Erythroblast (primary cell): ENCODE measurements at regions not wholly inside any gene's neighbourhood (a gene's known extent, or its start where the extent isn't known, plus 50 kb on each side); places are given as distances from the start of the nearest gene placed in this dataset.
A peak's percentile ranks its signal among the peaks of the same experiment; 100 is the strongest.
"Not testable (repeated sequence)": the region's sequence is repeated elsewhere in the genome, so short reads cannot be mapped to it uniquely, and the experiment has no call there.

ENCODE experiments used
- DNase-seq, 2 experiments: peaks; one replicate each; lab custom pipeline; 2025; lab: John Stamatoyannopoulos, UW
- GATA1 ChIP-seq: IDR thresholded peaks from 2 replicates; pipeline ENCODE4 v1.6.1; 2011; ENCODE audit warnings: low read depth, mild to moderate bottlenecking, control low read depth, low read length, moderate library complexity
- POLR2A ChIP-seq: IDR thresholded peaks from 2 replicates; pipeline ENCODE4 v1.6.1; 2011; ENCODE audit warnings: mild to moderate bottlenecking, low read length

DNA sequence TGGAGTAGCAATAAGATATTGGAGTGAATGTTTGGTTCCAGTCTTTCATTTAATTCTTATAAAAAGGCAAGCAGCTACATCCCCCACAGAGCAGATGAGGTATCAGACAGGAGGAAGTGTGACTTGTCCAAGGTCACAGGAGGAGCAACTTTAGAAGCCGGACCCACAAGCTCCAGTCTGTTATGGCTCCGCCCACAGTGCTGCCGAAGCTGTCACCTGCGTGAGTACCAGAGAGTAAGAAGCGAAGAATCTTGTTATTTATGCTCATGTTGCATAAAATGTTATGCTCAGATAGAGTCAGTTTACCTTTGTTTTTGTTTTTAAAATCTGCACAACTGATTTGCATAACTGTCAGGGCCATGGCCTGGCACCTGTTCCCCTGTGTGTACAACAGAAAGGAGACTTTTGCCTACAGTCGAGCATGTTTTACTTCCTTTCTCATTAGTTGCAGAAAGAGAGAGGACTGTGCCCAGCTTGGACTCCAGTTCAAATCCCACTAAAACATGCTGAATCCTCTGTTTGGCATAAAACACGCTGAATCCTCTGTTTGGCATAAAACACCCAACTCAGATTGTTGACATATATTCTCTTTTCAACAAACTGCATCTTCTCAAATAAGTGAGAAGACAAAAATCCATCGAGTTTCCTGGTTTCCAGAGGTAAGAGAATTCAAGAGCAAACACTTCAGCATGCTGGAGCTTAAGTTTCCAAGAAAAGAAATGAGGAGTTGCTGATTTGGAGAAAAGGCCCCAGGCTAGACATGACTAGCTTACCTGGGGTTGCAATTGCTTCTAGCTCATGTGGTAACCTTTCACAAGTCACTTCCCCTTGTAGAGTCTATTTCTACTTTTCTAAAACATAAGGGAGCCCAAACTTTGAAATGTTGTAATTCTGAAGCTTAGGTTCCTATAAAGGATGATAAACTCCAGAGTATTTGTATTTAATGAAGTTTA lies 409.8 kb upstream of the ZMIZ1 start:
- DNase-seq, result no peak
- TF ChIP-seq GATA1, result no peak
- TF ChIP-seq POLR2A, result no peak

DNA sequence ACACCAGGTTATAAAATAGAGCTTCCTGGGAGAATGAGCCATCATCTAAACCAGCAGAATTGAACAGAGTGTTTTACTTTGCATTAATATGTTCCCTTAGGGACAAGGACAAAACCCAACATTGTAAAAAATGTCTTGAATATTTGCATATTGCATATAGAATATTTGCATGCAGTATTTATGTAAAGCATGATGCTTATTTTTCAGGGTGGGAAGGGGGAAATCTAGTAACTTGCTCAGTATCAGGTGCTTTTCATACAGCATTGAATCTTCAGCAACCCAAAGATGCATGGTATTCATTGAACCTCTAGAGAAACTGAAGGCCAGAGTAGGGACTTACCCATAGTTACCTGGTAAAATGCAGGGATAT lies 409.2 kb upstream of the ZMIZ1 start:
- no peak for DNase-seq
- TF ChIP-seq GATA1 (no peak), POLR2A (no peak)

DNA sequence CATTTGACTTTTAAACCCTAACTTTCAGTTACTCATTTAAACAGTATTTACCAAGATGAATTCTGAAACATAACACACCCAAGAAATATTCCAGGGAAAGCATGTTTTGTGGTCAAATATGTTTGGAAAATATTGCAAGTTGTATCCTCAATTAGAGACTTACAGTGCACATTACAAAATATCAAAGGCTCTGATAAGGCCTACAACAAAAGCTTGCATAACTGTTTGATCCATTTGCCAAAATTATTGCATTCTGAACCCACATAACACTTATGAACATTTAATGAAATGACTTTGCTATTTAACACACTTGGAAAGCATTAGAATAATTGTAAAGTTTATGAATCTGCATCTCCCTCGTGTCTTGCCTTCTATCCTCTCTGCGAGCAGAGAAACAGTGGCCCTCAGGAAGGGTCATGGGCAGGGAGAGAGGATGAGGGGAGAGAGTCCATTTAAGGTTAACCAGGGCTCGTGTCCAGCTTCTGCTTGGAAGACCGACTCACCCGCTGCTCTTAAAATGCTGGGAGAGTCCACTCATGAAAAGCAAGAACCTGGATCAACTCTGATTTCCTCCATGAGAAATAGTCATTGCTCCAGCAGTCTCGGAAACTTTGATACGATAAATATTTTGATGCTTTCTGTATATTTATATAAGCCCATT lies 408.2 kb upstream of the ZMIZ1 start:
- no peak for TF ChIP-seq POLR2A
- DNase-seq, result no peak

DNA sequence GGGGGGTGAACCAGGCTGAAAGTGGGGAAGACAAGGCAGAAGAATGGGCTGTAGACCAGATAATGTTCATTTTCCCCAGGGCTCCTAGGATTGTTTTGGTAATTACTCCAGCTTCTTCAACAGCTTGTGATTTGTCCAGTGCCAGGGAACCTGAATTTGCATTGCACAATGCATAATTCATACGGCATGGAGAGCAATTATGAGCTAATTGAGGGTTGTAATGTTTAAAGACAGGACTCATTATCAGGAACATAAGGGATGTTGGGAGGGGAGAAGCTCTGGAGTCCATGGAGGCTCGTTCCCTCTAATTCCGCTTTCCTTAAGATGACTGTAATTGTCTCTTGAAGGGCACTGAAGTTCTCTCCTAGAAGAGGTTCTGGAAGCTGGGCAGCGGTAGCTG lies 405.0 kb upstream of the ZMIZ1 start:
- TF ChIP-seq POLR2A, result no peak
- no peak for TF ChIP-seq GATA1
- no peak for DNase-seq

DNA sequence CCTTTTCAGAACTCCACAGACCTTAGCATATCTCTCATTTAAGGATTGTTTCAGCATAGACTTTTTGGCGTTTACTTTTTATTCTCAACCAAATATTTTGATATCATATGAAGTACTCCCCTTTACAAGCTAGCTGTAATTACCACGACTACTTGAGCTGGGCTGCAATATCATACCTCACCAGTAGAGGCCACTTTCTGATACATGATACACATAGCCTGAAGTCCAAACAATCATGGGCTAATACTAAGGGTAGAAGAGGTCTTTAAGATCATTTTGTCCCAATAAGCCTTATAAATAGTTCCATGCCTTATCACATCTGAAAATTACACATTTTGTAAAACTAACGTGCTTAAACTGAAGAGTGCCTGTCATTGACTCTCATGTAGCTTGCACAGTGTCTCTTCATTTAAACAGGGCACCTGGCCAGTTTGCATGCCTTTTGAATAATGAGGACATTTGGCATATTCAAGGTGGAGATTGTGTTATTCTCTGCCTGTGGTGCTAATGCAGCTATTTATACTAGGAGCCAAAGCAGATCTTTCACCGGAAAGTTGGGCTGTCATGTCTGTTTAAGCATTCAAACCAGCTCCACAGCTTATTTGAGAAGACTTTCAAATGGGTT lies 403.7 kb upstream of the ZMIZ1 start:
- DNase-seq, result peak; percentile 23 to 46
- TF ChIP-seq GATA1 (no peak), POLR2A (no peak)

DNA sequence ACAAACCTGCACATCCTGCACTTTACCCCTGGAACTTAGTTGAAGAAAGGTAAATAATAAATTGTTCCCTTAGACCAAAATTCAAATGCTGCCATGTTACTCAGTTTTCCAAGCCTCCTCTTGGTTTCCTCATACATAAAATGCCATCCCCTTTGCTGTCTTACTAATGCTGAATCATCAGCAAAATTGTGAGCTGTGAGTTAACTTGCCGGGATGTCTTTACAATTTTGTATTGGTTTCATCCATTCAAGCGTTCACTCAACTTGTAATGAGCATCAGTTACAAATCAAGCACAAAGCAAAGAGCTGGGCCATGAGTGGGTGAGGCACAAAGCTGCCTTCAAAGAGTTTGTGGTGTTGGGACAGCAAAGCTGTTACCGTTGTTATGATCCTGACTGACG lies 395.8 kb upstream of the ZMIZ1 start:
- no peak for TF ChIP-seq POLR2A
- TF ChIP-seq GATA1, result no peak

DNA sequence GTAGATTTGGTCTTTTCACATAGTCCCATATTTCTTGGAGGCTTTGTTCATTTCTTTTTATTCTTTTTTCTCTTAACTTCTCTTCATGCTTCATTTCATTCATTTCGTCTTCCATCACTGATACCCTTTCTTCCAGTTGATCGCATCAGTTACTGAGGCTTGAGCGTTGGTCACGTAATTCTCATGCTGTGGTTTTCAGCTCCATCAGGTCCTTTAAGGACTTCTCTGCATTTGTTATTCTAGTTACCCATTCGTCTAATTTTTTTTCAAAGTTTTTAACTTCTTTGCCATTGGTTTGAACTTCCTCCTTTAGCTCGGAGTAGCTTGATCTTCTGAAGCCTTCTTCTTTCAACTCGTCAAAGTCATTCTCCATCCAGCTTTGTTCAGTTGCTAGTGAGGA lies 387.6 kb upstream of the ZMIZ1 start:
- DNase-seq, result not testable (repeated sequence)

More for the DNA sequence above, 395.8 kb upstream of the ZMIZ1 start:
- DNase-seq, result no peak

DNA sequence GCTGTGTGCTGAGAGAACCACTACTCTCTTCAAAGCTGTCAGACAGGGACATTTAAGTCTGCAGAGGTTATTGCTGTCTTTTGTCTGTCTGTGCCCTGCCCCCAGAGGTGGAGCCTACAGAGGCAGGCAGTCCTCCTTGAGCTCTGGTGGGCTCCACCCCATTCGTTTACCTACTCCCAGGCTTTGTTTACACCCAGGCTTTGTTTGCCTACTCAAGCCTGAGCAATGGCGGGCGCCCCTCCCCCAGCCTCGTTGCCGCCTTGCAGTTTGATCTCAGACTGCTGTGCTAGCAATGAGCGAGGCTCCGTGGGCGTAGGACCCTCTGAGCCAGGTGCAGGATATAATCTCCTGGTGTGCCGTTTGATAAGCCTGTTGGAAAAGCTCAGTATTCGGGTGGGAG lies 386.8 kb upstream of the ZMIZ1 start:
- not testable (repeated sequence) for DNase-seq

DNA sequence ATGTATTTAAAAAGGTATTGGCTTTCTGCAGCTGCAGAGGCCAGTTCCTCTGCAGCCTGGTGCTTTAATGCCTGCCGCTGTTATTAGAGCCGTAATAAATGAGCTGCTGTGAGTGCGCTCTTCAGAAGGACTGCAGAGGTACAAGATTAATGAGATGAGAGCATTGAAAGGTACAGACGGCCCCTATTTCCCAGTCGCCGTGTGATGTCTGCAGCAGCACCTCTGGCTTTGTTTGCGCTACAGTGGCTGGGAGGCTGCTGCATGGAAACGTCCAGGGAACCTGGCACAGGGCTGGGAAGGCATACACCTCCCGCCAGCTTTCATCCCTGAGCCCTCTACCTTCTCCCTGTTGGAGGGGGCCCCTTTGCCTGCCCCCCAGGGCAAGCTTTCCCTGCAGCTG lies 383.8 kb upstream of the ZMIZ1 start:
- DNase-seq, result no peak

DNA sequence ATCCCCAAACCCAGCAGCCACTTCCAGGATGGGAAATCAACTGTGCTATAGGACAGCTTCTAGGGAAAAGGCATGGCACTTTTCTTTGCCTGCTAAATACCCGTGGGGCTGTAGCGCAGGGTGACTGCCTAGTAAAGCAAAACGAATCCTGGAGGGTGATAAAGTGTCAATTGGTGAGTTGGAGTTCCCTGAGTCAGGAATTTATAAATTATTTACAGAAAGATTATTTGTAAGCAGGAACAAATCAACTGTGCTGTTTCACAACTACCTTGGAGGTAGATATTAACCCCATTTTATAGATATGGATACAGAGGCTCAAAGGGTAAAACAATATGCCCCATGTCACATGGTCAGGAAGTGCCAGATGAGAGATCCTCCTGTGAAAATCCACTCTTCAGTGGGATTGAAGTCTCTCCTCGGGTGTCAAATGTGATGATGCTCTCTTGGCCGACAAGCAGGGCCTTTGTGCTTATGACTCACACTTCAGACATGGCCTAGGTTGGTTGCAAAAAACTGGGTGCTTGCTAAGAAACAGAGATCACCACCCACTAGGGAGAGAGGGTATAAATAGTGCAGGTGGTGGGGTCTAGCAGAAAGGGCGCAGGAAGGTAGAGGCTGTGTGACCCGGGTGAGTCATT lies 383.2 kb upstream of the ZMIZ1 start:
- no peak for TF ChIP-seq POLR2A
- TF ChIP-seq GATA1, result no peak
- no peak for DNase-seq

More for the DNA sequence above, 383.8 kb upstream of the ZMIZ1 start:
- no peak for TF ChIP-seq GATA1
- TF ChIP-seq POLR2A, result no peak

DNA sequence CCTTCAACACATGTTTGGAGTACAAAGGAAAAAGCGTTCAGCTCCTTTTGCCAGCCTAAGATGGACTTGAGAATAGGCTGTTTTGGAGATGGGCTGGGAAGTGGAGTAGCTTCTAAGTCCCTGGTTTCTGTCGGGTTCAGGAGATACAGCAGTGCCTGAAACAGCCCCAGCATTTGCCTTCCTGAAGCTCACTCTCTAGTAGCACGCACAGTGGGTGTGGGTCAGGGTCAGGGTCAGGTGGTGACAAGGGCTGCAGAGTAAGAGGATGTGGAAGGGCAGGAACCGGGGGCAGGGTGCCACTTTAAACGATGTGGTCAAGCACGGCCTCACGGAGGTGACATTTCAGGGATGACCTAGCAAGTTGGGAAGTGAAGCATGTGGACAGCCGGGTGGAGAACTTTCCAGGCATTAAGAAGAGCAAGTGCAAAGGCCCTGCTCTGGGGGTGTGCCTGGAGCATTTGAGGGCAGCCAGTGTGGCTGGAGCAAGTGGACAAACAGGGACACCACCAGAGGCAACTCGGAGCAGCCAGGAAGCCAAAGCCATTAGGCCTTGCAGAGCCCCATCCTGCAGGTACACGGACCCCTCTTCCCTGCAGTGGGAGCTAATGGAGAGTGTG lies 382.2 kb upstream of the ZMIZ1 start:
- DNase-seq, result no peak
- TF ChIP-seq GATA1 (no peak), POLR2A (no peak)

DNA sequence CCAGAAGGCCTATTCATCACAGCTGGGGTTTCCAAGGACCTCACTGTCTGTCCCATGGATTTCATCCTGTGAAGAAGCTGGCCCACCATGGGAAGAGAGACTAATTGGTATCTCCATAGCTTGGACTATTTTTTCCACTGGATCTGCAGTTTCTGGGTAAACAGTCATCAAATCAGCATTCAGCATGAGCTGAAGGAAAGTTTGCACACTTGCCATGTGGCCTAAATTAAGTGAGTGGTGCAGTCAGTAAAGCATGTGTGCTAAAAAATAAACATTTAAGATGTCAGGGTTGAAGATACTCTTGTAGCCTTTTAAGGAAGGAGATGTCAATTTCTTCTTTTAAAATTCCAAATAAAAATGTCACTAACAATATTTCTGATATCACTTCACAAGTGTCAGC lies 381.1 kb upstream of the ZMIZ1 start:
- TF ChIP-seq POLR2A (no peak), GATA1 (no peak)
- no peak for DNase-seq

DNA sequence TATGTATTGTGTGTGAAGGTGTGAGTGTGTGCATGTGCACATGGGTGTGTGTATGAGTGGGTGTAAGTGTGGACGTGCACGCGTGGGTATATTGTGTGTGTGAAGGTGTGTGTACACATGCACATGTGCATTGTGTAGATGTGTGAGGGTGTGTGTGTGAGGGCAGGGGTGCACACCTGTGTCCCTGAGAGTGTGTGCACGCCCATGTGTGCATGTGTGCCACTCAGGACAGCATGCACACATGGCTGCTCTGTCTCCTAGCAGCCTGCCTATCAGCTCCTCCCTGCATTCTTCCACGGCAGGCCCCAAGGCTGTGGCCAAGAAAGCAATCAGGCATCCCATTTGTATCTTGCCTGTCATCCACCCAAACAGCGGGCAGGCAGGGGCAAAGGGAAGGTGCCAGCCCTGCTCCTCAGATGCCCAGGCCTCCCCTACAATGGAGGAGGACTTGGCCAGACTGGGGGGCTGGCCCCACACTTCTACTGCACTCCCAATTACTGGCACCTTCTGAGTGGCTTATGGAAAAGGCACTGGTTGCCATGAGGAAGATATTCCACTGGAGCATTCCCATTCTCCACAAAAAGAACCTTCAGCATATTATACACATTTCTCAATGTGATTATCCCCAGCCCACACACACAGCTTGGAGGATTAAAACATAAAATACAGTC lies 380.4 kb upstream of the ZMIZ1 start:
- TF ChIP-seq POLR2A, result no peak
- no peak for TF ChIP-seq GATA1
- no peak for DNase-seq
